ENCODE measurements at regions not wholly inside any gene's neighbourhood (a gene's known extent, or its start where the extent isn't known, plus 50 kb on each side); places are given as distances from the start of the nearest gene placed in this dataset.

GRCh38 chr20:22501034-22501433 is 83.3 kb downstream of the FOXA2 start:
- TF ChIP-seq CTCF (IDR thresholded peaks at IDR 0.05) (no peak), POLR2A (IDR thresholded peaks at IDR 0.05) (no peak), EP300 (IDR thresholded peaks at IDR 0.05) (no peak)

Measured in upper lobe of left lung (tissue), 4 donors.